ENCODE measurements at regions not wholly inside any gene's neighbourhood (a gene's known extent, or its start where the extent isn't known, plus 50 kb on each side); places are given as distances from the start of the nearest gene placed in this dataset.

- Histone ChIP-seq H3K36me3 (replicated peaks) (no peaks in the 10 kb centered on the region), H3K9me3 (no peaks in the 10 kb centered on the region), H3K4me1 (no peaks in the 10 kb centered on the region), H3K4me3 (no peak overlapping the region), H3K27me3 (ENCODE audit: low read depth) (no peaks in the 10 kb centered on the region)
- DNase-seq (ENCODE audit: low spot score in 2 of 2) = no peak
- in situ Hi-C loops (cut with MboI; ENCODE audit: low sequenced_read_pairs) = no loop called here
These were observed 284.5 kb upstream of the PLSCR5 start for GRCh38 chr3:146889626-146890025.

GRCh38 chr3:146888176-146888575, 283.0 kb upstream of the PLSCR5 start:
- Histone ChIP-seq H3K4me1 (no peaks in the 10 kb centered on the region; the same call in 1 of the 2 replicates), H3K4me3 (no peak overlapping the region), H3K9me3 (no peaks in the 10 kb centered on the region), H3K27me3 (ENCODE audit: low read depth) (no peaks in the 10 kb centered on the region), H3K36me3 (replicated peaks) (no peaks in the 10 kb centered on the region)
- in situ Hi-C loops (cut with MboI; ENCODE audit: low sequenced_read_pairs) = no loop called here
- no peak for DNase-seq (ENCODE audit: low spot score in 2 of 2)

GRCh38 chr3:146884721-146885120, 279.6 kb upstream of the PLSCR5 start:
- no peak for DNase-seq (ENCODE audit: low spot score in 2 of 2)
- no peak overlapping the region for H3K4me3 ChIP-seq
- peaks cover 13% of the 10 kb centered on the region for H3K4me1 ChIP-seq
- in situ Hi-C loops (cut with MboI; ENCODE audit: low sequenced_read_pairs) = no loop called here
- no peaks in the 10 kb centered on the region for H3K27me3 ChIP-seq (ENCODE audit: low read depth)
- no peaks in the 10 kb centered on the region for H3K9me3 ChIP-seq
- no peaks in the 10 kb centered on the region for H3K36me3 ChIP-seq (replicated peaks)

GRCh38 chr3:146884296-146884695, 279.1 kb upstream of the PLSCR5 start:
- Histone ChIP-seq H3K36me3 (replicated peaks) (no peaks in the 10 kb centered on the region), H3K27me3 (ENCODE audit: low read depth) (no peaks in the 10 kb centered on the region), H3K4me1 (peaks cover 13% of the 10 kb centered on the region), H3K9me3 (no peaks in the 10 kb centered on the region), H3K4me3 (no peak overlapping the region)
- no peak for DNase-seq (ENCODE audit: low spot score in 2 of 2)
- in situ Hi-C loops (cut with MboI; ENCODE audit: low sequenced_read_pairs) = no loop called here

- H3K4me3 ChIP-seq = no peak overlapping the region
- no peak for DNase-seq (ENCODE audit: low spot score in 2 of 2)
- in situ Hi-C loops (cut with MboI; ENCODE audit: low sequenced_read_pairs) = no loop called here
- peaks cover 13% of the 10 kb centered on the region for H3K4me1 ChIP-seq
- H3K9me3 ChIP-seq = no peaks in the 10 kb centered on the region
- no peaks in the 10 kb centered on the region for H3K27me3 ChIP-seq (ENCODE audit: low read depth)
- H3K36me3 ChIP-seq (replicated peaks) = no peaks in the 10 kb centered on the region
These were observed 278.1 kb upstream of the PLSCR5 start for GRCh38 chr3:146883288-146883687.

GRCh38 chr3:146881966-146882760, 277.0 kb upstream of the PLSCR5 start:
- Histone ChIP-seq H3K9me3 (no peaks in the 10 kb centered on the region), H3K4me1 (peaks cover 13% of the 10 kb centered on the region), H3K4me3 (no peak overlapping the region), H3K27me3 (ENCODE audit: low read depth) (no peaks in the 10 kb centered on the region), H3K36me3 (replicated peaks) (no peaks in the 10 kb centered on the region)
- in situ Hi-C loops (cut with MboI; ENCODE audit: low sequenced_read_pairs) = no loop called here
- peak; percentile 13 to 90 for DNase-seq (ENCODE audit: low spot score in 2 of 2)

GRCh38 chr3:146881356-146881755, 276.2 kb upstream of the PLSCR5 start:
- peak in 1 of 2 experiments; percentile 24 for DNase-seq (ENCODE audit: low spot score in 2 of 2)
- H3K27me3 ChIP-seq (ENCODE audit: low read depth) = no peaks in the 10 kb centered on the region
- H3K9me3 ChIP-seq = no peaks in the 10 kb centered on the region
- peaks cover 13% of the 10 kb centered on the region for H3K4me1 ChIP-seq
- H3K4me3 ChIP-seq = no peak overlapping the region
- in situ Hi-C loops (cut with MboI; ENCODE audit: low sequenced_read_pairs) = no loop called here
- H3K36me3 ChIP-seq (replicated peaks) = no peaks in the 10 kb centered on the region

GRCh38 chr3:146873748-146874147, 268.6 kb upstream of the PLSCR5 start:
- Histone ChIP-seq H3K36me3 (replicated peaks) (no peaks in the 10 kb centered on the region), H3K27me3 (ENCODE audit: low read depth) (no peaks in the 10 kb centered on the region), H3K4me3 (no peak overlapping the region), H3K4me1 (peaks cover 4% of the 10 kb centered on the region), H3K9me3 (no peaks in the 10 kb centered on the region; the same call in 1 of the 2 replicates)
- in situ Hi-C loops (cut with MboI; ENCODE audit: low sequenced_read_pairs) = no loop called here
- no peak for DNase-seq (ENCODE audit: low spot score in 2 of 2)

GRCh38 chr3:146865175-146865755, 260.1 kb upstream of the PLSCR5 start:
- Histone ChIP-seq H3K9me3 (no peaks in the 10 kb centered on the region), H3K27me3 (ENCODE audit: low read depth) (no peaks in the 10 kb centered on the region), H3K4me3 (no peak overlapping the region), H3K4me1 (peaks cover 20% of the 10 kb centered on the region), H3K36me3 (replicated peaks) (no peaks in the 10 kb centered on the region)
- in situ Hi-C loops (cut with MboI; ENCODE audit: low sequenced_read_pairs) = no loop called here
- peak; percentile 64 to 78 for DNase-seq (ENCODE audit: low spot score in 2 of 2)

GRCh38 chr3:146861262-146861661, 256.1 kb upstream of the PLSCR5 start:
- Histone ChIP-seq H3K9me3 (no peaks in the 10 kb centered on the region), H3K36me3 (replicated peaks) (no peaks in the 10 kb centered on the region), H3K4me3 (no peak overlapping the region), H3K4me1 (peaks cover 16% of the 10 kb centered on the region), H3K27me3 (ENCODE audit: low read depth) (no peaks in the 10 kb centered on the region)
- in situ Hi-C loops (cut with MboI; ENCODE audit: low sequenced_read_pairs) = no loop called here
- no peak for DNase-seq (ENCODE audit: low spot score in 2 of 2)

GRCh38 chr3:146854523-146854922, 249.4 kb upstream of the PLSCR5 start:
- H3K36me3 ChIP-seq (replicated peaks) = no peaks in the 10 kb centered on the region
- H3K4me1 ChIP-seq = 0 out of 2 replicates have a peak, but pooled peaks cover 4% of the 10 kb centered on the region
- no peaks in the 10 kb centered on the region for H3K27me3 ChIP-seq (ENCODE audit: low read depth)
- in situ Hi-C loops (cut with MboI; ENCODE audit: low sequenced_read_pairs) = no loop called here
- DNase-seq (ENCODE audit: low spot score in 2 of 2) = no peak
- H3K9me3 ChIP-seq = no peaks in the 10 kb centered on the region
- no peak overlapping the region for H3K4me3 ChIP-seq

GRCh38 chr3:146851665-146852064, 246.5 kb upstream of the PLSCR5 start:
- in situ Hi-C loops (cut with MboI; ENCODE audit: low sequenced_read_pairs) = no loop called here
- no peak for DNase-seq (ENCODE audit: low spot score in 2 of 2)
- H3K27me3 ChIP-seq (ENCODE audit: low read depth) = no peaks in the 10 kb centered on the region
- H3K4me3 ChIP-seq = no peak overlapping the region
- 0 out of 2 replicates have a peak, but pooled peaks cover 4% of the 10 kb centered on the region for H3K4me1 ChIP-seq
- H3K36me3 ChIP-seq (replicated peaks) = no peaks in the 10 kb centered on the region
- H3K9me3 ChIP-seq = no peaks in the 10 kb centered on the region

GRCh38 chr3:146845361-146845760, 240.2 kb upstream of the PLSCR5 start:
- Histone ChIP-seq H3K4me1 (no peaks in the 10 kb centered on the region), H3K27me3 (ENCODE audit: low read depth) (0 out of 2 replicates have a peak, but pooled peaks cover 2% of the 10 kb centered on the region), H3K4me3 (no peak overlapping the region), H3K36me3 (replicated peaks) (no peaks in the 10 kb centered on the region), H3K9me3 (no peaks in the 10 kb centered on the region)
- peak in 1 of 2 experiments; percentile 6 for DNase-seq (ENCODE audit: low spot score in 2 of 2)
- in situ Hi-C loops (cut with MboI; ENCODE audit: low sequenced_read_pairs) = no loop called here

GRCh38 chr3:146843476-146843875, 238.3 kb upstream of the PLSCR5 start:
- in situ Hi-C loops (cut with MboI; ENCODE audit: low sequenced_read_pairs) = no loop called here

More at GRCh38 chr3:146843476-146843875, 238.3 kb upstream of the PLSCR5 start:
- Histone ChIP-seq H3K9me3 (no peaks in the 10 kb centered on the region), H3K36me3 (replicated peaks) (no peaks in the 10 kb centered on the region), H3K27me3 (ENCODE audit: low read depth) (0 out of 2 replicates have a peak, but pooled peaks cover 2% of the 10 kb centered on the region), H3K4me3 (no peak overlapping the region), H3K4me1 (no peaks in the 10 kb centered on the region)
- DNase-seq (ENCODE audit: low spot score in 2 of 2) = no peak
